ENCODE measurements at regions not wholly inside any gene's neighbourhood (a gene's known extent, or its start where the extent isn't known, plus 50 kb on each side); places are given as distances from the start of the nearest gene placed in this dataset.

DNA sequence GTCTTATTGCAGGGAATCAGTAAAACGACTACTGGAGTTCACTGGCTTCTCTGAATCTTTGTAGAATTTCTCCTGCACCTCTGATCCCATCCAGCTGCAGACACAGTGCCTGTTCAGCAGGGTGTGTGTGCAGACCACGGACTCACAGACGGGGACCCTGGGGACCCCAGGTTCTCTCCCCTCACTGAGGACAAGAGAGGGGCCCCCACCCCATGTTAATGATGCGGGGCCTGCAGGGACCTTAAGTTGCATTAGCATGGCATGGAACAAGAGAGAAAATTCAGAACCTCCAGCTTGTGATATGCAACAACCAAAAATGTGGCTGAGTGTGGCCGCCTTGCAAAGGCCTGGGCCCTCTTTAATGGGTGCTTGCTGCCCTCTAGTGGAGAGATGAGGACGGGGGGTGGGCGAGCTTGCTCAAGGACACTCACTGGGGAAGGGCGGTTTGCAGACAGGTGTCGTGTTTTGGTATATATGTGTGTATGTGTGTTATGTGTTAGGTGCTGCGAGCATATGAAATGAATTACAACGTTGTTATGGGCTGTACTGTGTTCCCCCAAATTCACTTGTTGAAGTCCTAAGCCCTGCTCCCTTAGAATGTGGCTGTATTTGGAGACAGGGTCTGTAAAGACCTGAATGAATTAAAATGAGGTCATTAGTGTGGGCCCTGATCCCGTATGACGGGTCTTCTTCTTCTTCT is 84.4 kb upstream of the SEPTIN5 start:
- Mint-ChIP-seq H3K4me1 (peaks cover 17% of the 10 kb centered on the region), H3K9me3 (no peaks in the 10 kb centered on the region), H3K27ac (no peak overlapping the region), H3K4me3 (no peak overlapping the region), H3K27me3 (ENCODE audit: low read depth, poor library complexity) (peaks cover 43% of the 10 kb centered on the region), H3K36me3 (ENCODE audit: low read depth) (no peaks in the 10 kb centered on the region)
- DNase-seq = peak; percentile 88
- TF ChIP-seq, protein P1, sequence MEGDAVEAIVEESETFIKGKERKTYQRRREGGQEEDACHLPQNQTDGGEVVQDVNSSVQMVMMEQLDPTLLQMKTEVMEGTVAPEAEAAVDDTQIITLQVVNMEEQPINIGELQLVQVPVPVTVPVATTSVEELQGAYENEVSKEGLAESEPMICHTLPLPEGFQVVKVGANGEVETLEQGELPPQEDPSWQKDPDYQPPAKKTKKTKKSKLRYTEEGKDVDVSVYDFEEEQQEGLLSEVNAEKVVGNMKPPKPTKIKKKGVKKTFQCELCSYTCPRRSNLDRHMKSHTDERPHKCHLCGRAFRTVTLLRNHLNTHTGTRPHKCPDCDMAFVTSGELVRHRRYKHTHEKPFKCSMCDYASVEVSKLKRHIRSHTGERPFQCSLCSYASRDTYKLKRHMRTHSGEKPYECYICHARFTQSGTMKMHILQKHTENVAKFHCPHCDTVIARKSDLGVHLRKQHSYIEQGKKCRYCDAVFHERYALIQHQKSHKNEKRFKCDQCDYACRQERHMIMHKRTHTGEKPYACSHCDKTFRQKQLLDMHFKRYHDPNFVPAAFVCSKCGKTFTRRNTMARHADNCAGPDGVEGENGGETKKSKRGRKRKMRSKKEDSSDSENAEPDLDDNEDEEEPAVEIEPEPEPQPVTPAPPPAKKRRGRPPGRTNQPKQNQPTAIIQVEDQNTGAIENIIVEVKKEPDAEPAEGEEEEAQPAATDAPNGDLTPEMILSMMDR (IDR thresholded peaks at IDR 0.05) = peak; percentile 96

DNA sequence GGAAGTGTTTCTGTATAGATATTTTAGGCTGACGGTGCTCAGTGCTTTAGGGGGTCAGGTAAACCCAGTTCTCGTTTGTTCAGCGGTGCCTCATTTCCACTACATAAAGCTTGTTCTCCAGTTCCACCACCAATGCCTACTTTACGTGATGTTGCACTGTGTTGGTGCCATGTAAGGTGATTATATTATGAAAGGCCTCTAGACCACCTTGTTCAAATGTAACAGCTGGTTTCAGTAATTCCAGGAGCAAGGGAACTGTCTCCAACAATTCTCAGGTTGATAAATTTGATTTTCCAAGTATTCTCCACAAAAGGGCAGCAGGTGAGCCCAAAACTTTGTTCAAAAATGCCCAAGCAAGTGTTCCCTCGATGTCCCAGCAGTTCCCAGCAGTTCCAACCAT is 83.7 kb upstream of the SEPTIN5 start:
- no peaks in the 10 kb centered on the region for H3K36me3 Mint-ChIP-seq (ENCODE audit: low read depth)
- peaks cover 17% of the 10 kb centered on the region for H3K4me1 Mint-ChIP-seq
- peaks cover 44% of the 10 kb centered on the region for H3K27me3 Mint-ChIP-seq (ENCODE audit: low read depth, poor library complexity)
- no peak for DNase-seq
- H3K4me3 Mint-ChIP-seq = no peak overlapping the region
- no peaks in the 10 kb centered on the region for H3K9me3 Mint-ChIP-seq
- H3K27ac Mint-ChIP-seq = no peak overlapping the region
- TF ChIP-seq, protein P1 (IDR thresholded peaks at IDR 0.05) = no peak

DNA sequence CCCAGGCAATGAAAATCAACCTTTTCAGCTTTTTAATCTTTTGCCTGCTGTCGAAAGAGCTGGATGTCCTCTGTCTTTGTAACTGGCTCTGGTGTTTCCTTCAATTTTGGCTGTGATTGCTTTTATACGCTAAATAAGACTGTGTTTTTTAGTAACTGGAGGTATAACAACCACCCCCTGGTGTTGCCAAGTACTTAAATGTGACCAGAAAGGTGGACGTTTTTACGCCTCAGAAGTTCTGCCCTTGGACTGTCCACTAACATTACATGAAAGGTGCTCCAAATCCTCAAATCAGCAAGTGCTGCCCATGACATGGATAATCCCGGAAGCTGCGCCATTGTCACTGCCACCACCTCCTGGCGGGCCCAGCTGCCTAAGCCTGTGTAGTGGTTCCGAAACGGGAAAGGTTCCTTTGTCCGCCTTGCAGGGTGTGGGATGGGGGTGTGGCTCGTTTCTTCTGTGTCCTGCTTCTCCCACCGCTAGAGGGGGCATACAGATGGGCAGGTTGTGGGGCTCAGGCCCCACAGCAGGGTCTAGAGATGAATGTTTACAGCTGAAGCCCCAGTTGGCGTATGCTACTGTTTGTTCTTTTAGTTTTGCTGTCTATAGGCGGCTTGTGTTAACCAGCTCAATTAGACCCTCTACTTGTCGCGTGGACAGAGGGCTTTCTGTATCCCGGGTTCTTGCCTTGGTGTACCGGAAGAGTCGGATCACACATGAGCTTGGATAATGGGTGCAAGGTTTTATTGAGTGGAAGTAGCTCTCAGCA is 82.2 kb upstream of the SEPTIN5 start:
- Mint-ChIP-seq H3K9me3 (no peaks in the 10 kb centered on the region), H3K27me3 (ENCODE audit: low read depth, poor library complexity) (peaks cover 46% of the 10 kb centered on the region), H3K36me3 (ENCODE audit: low read depth) (no peaks in the 10 kb centered on the region), H3K4me3 (no peak overlapping the region), H3K4me1 (peaks cover 13% of the 10 kb centered on the region), H3K27ac (no peak overlapping the region)
- peak; percentile 54 for DNase-seq
- TF ChIP-seq, protein P1 (IDR thresholded peaks at IDR 0.05) = peak; percentile 47

DNA sequence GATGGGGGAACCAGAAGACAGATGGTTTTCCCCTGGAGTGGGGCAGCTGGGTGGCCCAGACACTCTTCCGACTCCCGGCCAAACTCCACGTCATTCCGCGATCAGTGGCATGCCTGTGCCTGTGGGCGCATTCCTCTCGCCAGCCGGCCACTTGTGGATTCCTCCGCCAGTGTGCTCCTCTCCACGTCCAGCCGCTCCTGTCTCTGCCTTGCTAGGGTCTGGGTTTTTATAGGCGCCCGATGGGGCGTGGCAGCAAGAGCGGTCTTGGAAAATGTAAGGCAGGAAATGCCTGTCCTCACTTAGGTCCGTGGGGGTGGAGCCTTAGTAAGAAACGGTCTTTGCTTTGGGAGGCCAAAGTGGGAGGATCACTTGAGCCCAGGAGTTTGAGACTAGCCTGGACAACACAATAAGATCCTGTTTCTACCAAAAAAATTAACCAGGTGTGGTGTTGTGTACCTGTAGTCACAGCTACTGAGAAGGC is 81.6 kb upstream of the SEPTIN5 start:
- peaks cover 48% of the 10 kb centered on the region for H3K27me3 Mint-ChIP-seq (ENCODE audit: low read depth, poor library complexity)
- no peaks in the 10 kb centered on the region for H3K36me3 Mint-ChIP-seq (ENCODE audit: low read depth)
- H3K27ac Mint-ChIP-seq = no peak overlapping the region
- H3K9me3 Mint-ChIP-seq = no peaks in the 10 kb centered on the region
- no peak for DNase-seq
- H3K4me3 Mint-ChIP-seq = no peak overlapping the region
- TF ChIP-seq, protein P1 (IDR thresholded peaks at IDR 0.05) = no peak
- H3K4me1 Mint-ChIP-seq = peaks cover 13% of the 10 kb centered on the region

DNA sequence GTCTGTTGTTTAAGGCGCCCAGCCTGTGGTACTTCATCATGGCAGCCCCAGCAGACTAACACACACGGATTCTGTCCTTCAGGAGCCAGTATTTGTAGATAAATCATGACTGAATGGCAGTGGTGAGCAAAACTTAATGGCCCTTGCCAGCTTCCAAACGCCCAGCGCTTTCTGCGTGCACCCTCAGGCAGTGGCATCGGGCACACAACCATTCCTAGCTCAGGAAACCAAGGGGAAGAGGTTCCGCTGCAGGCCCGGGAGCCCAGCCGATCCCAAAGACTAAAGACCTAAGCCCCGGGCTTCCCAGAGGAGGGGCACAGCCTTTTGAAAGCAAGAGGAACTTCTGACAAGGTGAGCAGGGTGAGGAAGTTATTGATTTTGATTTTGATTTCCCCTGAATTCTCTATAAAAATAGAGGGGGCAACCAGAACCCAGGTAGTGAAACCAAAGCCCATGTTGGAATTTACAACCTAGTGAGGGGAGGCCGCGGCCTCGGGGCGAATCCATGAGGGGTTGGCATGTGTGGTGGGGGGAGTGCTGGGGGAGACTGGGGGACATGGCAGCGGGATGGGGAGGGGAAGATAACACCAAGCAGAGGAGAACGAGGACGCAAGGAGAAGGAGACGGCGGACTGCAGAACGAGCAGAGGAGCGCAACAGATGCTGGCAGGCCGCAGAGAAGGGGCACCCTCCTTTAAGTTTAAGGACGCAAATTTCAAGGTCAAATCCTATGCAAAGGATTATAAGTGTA is 79.9 kb upstream of the SEPTIN5 start:
- H3K27ac Mint-ChIP-seq = no peak overlapping the region
- H3K4me1 Mint-ChIP-seq = peaks cover 8% of the 10 kb centered on the region
- no peaks in the 10 kb centered on the region for H3K9me3 Mint-ChIP-seq
- H3K4me3 Mint-ChIP-seq = no peak overlapping the region
- TF ChIP-seq, protein P1 (IDR thresholded peaks at IDR 0.05) = no peak
- DNase-seq = no peak
- H3K27me3 Mint-ChIP-seq (ENCODE audit: low read depth, poor library complexity) = peaks cover 37% of the 10 kb centered on the region
- no peaks in the 10 kb centered on the region for H3K36me3 Mint-ChIP-seq (ENCODE audit: low read depth)

Measured in nephron progenitor cell (in vitro differentiated cells).